B cell (primary cell): ENCODE measurements at regions not wholly inside any gene's neighbourhood (a gene's known extent, or its start where the extent isn't known, plus 50 kb on each side); places are given as distances from the start of the nearest gene placed in this dataset.

ENCODE experiments used
- CTCF ChIP-seq: fragments of 200-600 bp; IDR thresholded peaks from one replicate; pipeline ENCODE4 v1.8.0; 2022; ENCODE audit warnings: antibody characterized with exemption, mild to moderate bottlenecking
- EZH2 ChIP-seq: IDR thresholded peaks from 2 replicates; pipeline ENCODE4 v1.6.1; 2012; ENCODE audit warnings: borderline replicate concordance, low read depth, mild to moderate bottlenecking, moderate library complexity, low read length; ENCODE audit not compliant: insufficient read depth, poor library complexity, severe bottlenecking

GRCh38 chr11:37002831-37003230, 404.8 kb upstream of the RAG2 start:
- no peak for TF ChIP-seq CTCF
- TF ChIP-seq EZH2 = no peak
